Liver (tissue), 8 donors: ENCODE measurements at regions not wholly inside any gene's neighbourhood (a gene's known extent, or its start where the extent isn't known, plus 50 kb on each side); places are given as distances from the start of the nearest gene placed in this dataset.

Experiments used
- DNase-seq: peaks from one replicate; pipeline ENCODE4 v3.0.0-alpha.2; 2017; ENCODE audit warnings: low spot score
- H3K27ac ChIP-seq, 2 donors: one replicate each; pipeline ENCODE4 v1.7.0; 2013; ENCODE audit warnings: inconsistent platforms in 2 of 2, low read length in 2 of 2, control low read depth in 1 of 2, low read depth in 1 of 2, mild to moderate bottlenecking in 1 of 2
- H3K27me3 ChIP-seq, 4 donors: one replicate each; pipeline versions ENCODE4 v1.6.1 to v1.7.0; 2013; ENCODE audit warnings: low read length in 3 of 4, inconsistent platforms in 1 of 4, mild to moderate bottlenecking in 1 of 4, moderate library complexity in 1 of 4; ENCODE audit not compliant: control insufficient read depth in 4 of 4, insufficient read depth in 4 of 4
- H3K36me3 ChIP-seq, 4 donors: one replicate each; pipeline versions ENCODE4 v1.6.1 to v1.7.0; 2013; ENCODE audit warnings: low read length in 3 of 4, mild to moderate bottlenecking in 3 of 4, low read depth in 1 of 4, moderate library complexity in 1 of 4; ENCODE audit not compliant: control insufficient read depth in 4 of 4, insufficient read depth in 3 of 4
- H3K4me1 ChIP-seq, 4 donors: one replicate each; pipeline versions ENCODE4 v1.6.1 to v1.7.0; 2013; ENCODE audit warnings: low read length in 3 of 4, mild to moderate bottlenecking in 3 of 4, moderate library complexity in 1 of 4; ENCODE audit not compliant: control insufficient read depth in 4 of 4, insufficient read depth in 4 of 4
- H3K4me3 ChIP-seq, 3 donors: one replicate each; pipeline versions ENCODE4 v1.6.1 to v1.7.0; 2013; ENCODE audit warnings: low read length in 3 of 3, control low read depth in 1 of 3, low read depth in 1 of 3, mild to moderate bottlenecking in 1 of 3
- H3K9ac ChIP-seq, 2 donors: one replicate each; pipeline ENCODE4 v1.7.0; 2013; ENCODE audit warnings: low read length in 2 of 2, mild to moderate bottlenecking in 2 of 2, moderate library complexity in 2 of 2, control low read depth in 1 of 2, low read depth in 1 of 2
- H3K9me3 ChIP-seq, 4 donors: one replicate each; pipeline versions ENCODE4 v1.6.1 to v1.7.0; 2013; ENCODE audit warnings: low read length in 3 of 4; ENCODE audit not compliant: control insufficient read depth in 4 of 4
- ATF3 ChIP-seq: IDR thresholded peaks from 2 replicates; pipeline ENCODE4 v1.6.1; 2016; ENCODE audit warnings: antibody characterized with exemption
- CTCF ChIP-seq: fragments of 150-350 bp; IDR thresholded peaks from 2 replicates; pipeline ENCODE4 v1.5.1; 2017; ENCODE audit warnings: improper control_type of control experiment, low read depth, low read length; ENCODE audit not compliant: missing input control
- EGR1 ChIP-seq, 2 donors: IDR thresholded peaks; 2 replicates each; pipeline ENCODE4 v1.6.1; 2016 to 2018; ENCODE audit warnings: antibody characterized with exemption in 2 of 2, low read depth in 2 of 2
- FOXA1 ChIP-seq: IDR thresholded peaks from 2 replicates; pipeline ENCODE4 v1.6.1; 2016; ENCODE audit warnings: antibody characterized with exemption
- FOXA2 ChIP-seq: IDR thresholded peaks from 2 replicates; pipeline ENCODE4 v1.6.1; 2016; ENCODE audit warnings: antibody characterized with exemption
- GABPA ChIP-seq, 2 donors: IDR thresholded peaks in 1 of 2; conservative IDR thresholded peaks in 1 of 2; 2 replicates each; pipeline ENCODE4 v1.6.1; 2016; ENCODE audit warnings: antibody characterized with exemption in 2 of 2, mild to moderate bottlenecking in 1 of 2, moderate library complexity in 1 of 2
- HNF4A ChIP-seq, 2 donors: conservative IDR thresholded peaks; 2 replicates each; pipeline ENCODE4 v1.6.1; 2016; ENCODE audit warnings: antibody characterized with exemption in 2 of 2, mild to moderate bottlenecking in 2 of 2
- HNF4G ChIP-seq: IDR thresholded peaks from 2 replicates; pipeline ENCODE4 v1.6.1; 2016; ENCODE audit warnings: antibody characterized with exemption
- NR2F2 ChIP-seq: IDR thresholded peaks from 2 replicates; pipeline ENCODE4 v1.6.1; 2016; ENCODE audit warnings: antibody characterized with exemption
- RAD21 ChIP-seq, 2 donors: IDR thresholded peaks; 2 replicates each; pipeline ENCODE4 v1.6.1; 2016; ENCODE audit warnings: antibody characterized with exemption in 2 of 2, mild to moderate bottlenecking in 2 of 2
- REST ChIP-seq: IDR thresholded peaks from 2 replicates; pipeline ENCODE4 v1.6.1; 2016; ENCODE audit warnings: antibody characterized with exemption, mild to moderate bottlenecking
- RXRA ChIP-seq, 2 donors: IDR thresholded peaks; 2 replicates each; pipeline ENCODE4 v1.6.1; 2017 to 2018; ENCODE audit warnings: antibody characterized with exemption in 2 of 2, mild to moderate bottlenecking in 1 of 2
- SP1 ChIP-seq: IDR thresholded peaks from 2 replicates; pipeline ENCODE4 v1.6.1; 2018; ENCODE audit warnings: antibody characterized with exemption, mild to moderate bottlenecking
- TAF1 ChIP-seq: conservative IDR thresholded peaks from 2 replicates; pipeline ENCODE4 v1.6.1; 2016; ENCODE audit warnings: antibody characterized with exemption, mild to moderate bottlenecking
- YY1 ChIP-seq: IDR thresholded peaks from 2 replicates; pipeline ENCODE4 v1.6.1; 2016; ENCODE audit warnings: antibody characterized with exemption, mild to moderate bottlenecking
- ZBTB33 ChIP-seq: IDR thresholded peaks from 2 replicates; pipeline ENCODE4 v1.6.1; 2016; ENCODE audit warnings: antibody characterized with exemption
- WGBS: extraction: QIAGEN DNeasy Blood & Tissue Kit; methylation state at CpG from one replicate; pipeline ENCODE4 v1.1.7; 2013; 5-methylcytosine and 5-hydroxymethylcytosine counted together
- donor health status: healthy.
- donor health status: healthy.
- donor health status: healthy.
- donor health status: healthy.
- donor health status: healthy.

GRCh38 chr3:13200946-13201345, 127.7 kb upstream of the IQSEC1 start:
- no peak overlapping the region for H3K9ac ChIP-seq
- whole genome bisulfite sequencing = 69% methylated on average over 7 of the region's 7 CpGs
- TF ChIP-seq ZBTB33 = no peak
- TF ChIP-seq EGR1 (IDR thresholded peaks at IDR 0.05; ENCODE audit: low read depth in 2 of 2) = no peak
- no peak for TF ChIP-seq HNF4A (conservative IDR thresholded peaks at IDR 0.05)
- no peak for TF ChIP-seq REST
- no peak for TF ChIP-seq RAD21 (IDR thresholded peaks at IDR 0.05)
- no peak for TF ChIP-seq FOXA2
- TF ChIP-seq CTCF = no peak
- TF ChIP-seq ATF3 = no peak
- TF ChIP-seq NR2F2 = no peak
- no peak for TF ChIP-seq YY1
- no peak for TF ChIP-seq SP1
- TF ChIP-seq GABPA (IDR thresholded peaks at IDR 0.05 in 1 of 2, conservative IDR thresholded peaks at IDR 0.05 in 1 of 2) = no peak
- TF ChIP-seq TAF1 = no peak
- TF ChIP-seq FOXA1 = no peak
- TF ChIP-seq RXRA (IDR thresholded peaks at IDR 0.05) = no peak

GRCh38 chr3:13200465-13200864, 127.2 kb upstream of the IQSEC1 start:
- Histone ChIP-seq H3K4me3 (no peak overlapping the region), H3K27ac (no peak overlapping the region), H3K4me1 (peaks cover 3 to 14% (median 11%) of the 10 kb centered on the region in 4 donors), H3K27me3 (no peaks in the 10 kb centered on the region), H3K36me3 (no peaks in the 10 kb centered on the region), H3K9me3 (no peaks in the 10 kb centered on the region), H3K9ac (no peak overlapping the region)
- no peak for DNase-seq
- TF ChIP-seq REST = no peak
- TF ChIP-seq SP1 = no peak
- TF ChIP-seq FOXA2 = no peak
- no peak for TF ChIP-seq FOXA1
- no peak for TF ChIP-seq NR2F2
- TF ChIP-seq HNF4G = no peak
- 77% methylated on average over 8 of the region's 8 CpGs for WGBS

More at GRCh38 chr3:13200946-13201345, 127.7 kb upstream of the IQSEC1 start:
- H3K9me3 ChIP-seq = no peaks in the 10 kb centered on the region
- DNase-seq = no peak
- no peaks in the 10 kb centered on the region for H3K27me3 ChIP-seq
- H3K36me3 ChIP-seq = no peaks in the 10 kb centered on the region
- H3K4me3 ChIP-seq = no peak overlapping the region
- H3K27ac ChIP-seq = no peak overlapping the region
- peaks cover 3 to 14% (median 11%) of the 10 kb centered on the region in 4 donors for H3K4me1 ChIP-seq
